IPS-15b (cell line): ENCODE measurements at regions not wholly inside any gene's neighbourhood (a gene's known extent, or its start where the extent isn't known, plus 50 kb on each side); places are given as distances from the start of the nearest gene placed in this dataset.

Experiments used
- H3K27me3 ChIP-seq: one replicate; pipeline ENCODE4 v1.6.1; 2013; ENCODE audit warnings: low read length; ENCODE audit not compliant: control insufficient read depth, insufficient read depth
- H3K36me3 ChIP-seq: one replicate; pipeline ENCODE4 v1.6.1; 2013; ENCODE audit warnings: low read length; ENCODE audit not compliant: control insufficient read depth, insufficient read depth
- H3K4me1 ChIP-seq: one replicate; pipeline ENCODE4 v1.6.1; 2013; ENCODE audit warnings: mild to moderate bottlenecking, low read length; ENCODE audit not compliant: control insufficient read depth, insufficient read depth
- H3K4me3 ChIP-seq: one replicate; pipeline ENCODE4 v1.5.1; 2013; ENCODE audit warnings: low read depth, low read length
- H3K9ac ChIP-seq: one replicate; pipeline ENCODE4 v1.6.1; 2013; ENCODE audit warnings: low read depth, mild to moderate bottlenecking, low read length
- H3K9me3 ChIP-seq: one replicate; pipeline ENCODE4 v1.6.1; 2013; ENCODE audit warnings: mild to moderate bottlenecking, low read length; ENCODE audit not compliant: control insufficient read depth, insufficient read depth

DNA sequence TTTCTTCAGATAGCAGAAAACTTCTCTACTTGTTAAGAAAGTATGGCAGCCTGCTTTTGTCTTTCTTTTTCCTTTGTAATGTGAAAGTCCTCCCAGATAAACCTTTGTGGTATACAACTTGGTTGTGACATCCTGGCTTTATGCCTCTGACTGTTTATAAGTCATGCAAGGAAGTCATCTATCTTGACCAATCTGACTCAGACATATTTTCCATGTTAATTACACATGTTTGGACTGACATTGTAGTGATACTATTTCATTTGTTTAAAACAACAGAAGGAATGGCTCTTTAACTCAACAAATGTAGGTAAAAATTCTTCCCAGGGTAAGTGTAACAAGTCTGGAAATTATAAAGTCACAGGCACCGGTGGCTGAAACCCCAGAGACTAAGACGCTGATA lies 341.6 kb upstream of the MEOX2 start:
- H3K9me3 ChIP-seq: no peaks in the 10 kb centered on the region
- no peaks in the 10 kb centered on the region for H3K4me1 ChIP-seq
- H3K27me3 ChIP-seq: no peaks in the 10 kb centered on the region
- H3K4me3 ChIP-seq: no peak overlapping the region
- H3K9ac ChIP-seq: no peak overlapping the region
- H3K36me3 ChIP-seq: no peaks in the 10 kb centered on the region

DNA sequence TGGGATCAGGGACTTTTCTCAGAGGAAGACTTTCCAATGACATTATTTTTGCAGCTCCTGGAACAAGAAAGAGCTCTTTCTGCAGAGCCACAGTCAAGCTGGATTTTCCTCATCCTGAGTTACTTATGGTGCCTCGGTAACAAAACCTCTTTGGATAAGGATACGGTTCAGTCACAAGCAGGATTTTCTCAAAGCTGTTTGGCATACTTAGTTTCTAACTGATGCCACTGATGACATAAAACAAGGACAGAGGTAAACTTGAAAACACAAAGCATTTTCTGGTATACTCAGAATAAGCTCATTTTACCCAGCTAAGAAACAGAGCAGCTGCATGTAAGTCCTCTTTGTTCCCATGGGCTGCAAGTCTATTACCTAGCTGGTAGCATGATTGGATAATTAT lies 340.9 kb upstream of the MEOX2 start:
- no peaks in the 10 kb centered on the region for H3K27me3 ChIP-seq

DNA sequence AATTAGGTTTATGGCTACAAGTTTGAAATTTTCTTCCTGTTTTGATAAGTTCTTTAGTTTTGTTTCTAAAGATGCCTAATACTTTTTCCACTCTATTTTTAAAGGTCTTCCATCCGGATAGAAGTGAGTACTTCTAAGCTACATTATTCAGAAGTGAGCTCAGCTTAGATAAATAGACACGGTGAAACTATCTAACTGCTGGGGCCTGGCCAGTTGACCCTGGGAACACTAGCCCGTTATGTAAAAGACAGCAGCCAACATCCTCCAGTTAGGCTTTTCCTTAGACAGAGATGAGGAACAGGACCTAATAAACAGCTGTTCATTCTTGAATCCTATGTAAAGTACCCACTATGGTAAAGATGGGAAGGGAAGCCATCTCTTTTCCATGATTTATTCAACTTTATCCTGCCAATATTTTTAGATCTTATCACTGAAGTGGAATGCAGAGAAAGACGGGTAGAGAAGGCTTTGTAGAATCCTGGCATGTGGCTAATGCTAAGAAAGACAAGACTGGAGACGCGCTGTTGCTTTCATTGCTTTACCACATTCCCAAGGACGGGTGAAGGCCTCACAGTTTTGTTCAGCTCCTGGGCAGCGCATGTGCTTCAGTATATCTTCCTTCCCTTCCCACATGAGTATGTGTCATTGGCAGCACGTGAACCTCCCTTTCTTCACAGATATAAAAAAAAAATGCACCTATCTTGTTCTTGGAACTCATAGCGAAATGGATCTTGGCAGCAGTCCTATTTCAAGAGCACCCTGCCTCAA lies 340.0 kb upstream of the MEOX2 start:
- Histone ChIP-seq H3K4me1 (no peaks in the 10 kb centered on the region), H3K9me3 (no peaks in the 10 kb centered on the region), H3K4me3 (no peak overlapping the region), H3K9ac (no peak overlapping the region), H3K27me3 (no peaks in the 10 kb centered on the region), H3K36me3 (no peaks in the 10 kb centered on the region)

More for the DNA sequence above, 340.9 kb upstream of the MEOX2 start:
- no peaks in the 10 kb centered on the region for H3K4me1 ChIP-seq
- no peaks in the 10 kb centered on the region for H3K36me3 ChIP-seq
- no peak overlapping the region for H3K4me3 ChIP-seq
- H3K9ac ChIP-seq: no peak overlapping the region
- H3K9me3 ChIP-seq: no peaks in the 10 kb centered on the region

DNA sequence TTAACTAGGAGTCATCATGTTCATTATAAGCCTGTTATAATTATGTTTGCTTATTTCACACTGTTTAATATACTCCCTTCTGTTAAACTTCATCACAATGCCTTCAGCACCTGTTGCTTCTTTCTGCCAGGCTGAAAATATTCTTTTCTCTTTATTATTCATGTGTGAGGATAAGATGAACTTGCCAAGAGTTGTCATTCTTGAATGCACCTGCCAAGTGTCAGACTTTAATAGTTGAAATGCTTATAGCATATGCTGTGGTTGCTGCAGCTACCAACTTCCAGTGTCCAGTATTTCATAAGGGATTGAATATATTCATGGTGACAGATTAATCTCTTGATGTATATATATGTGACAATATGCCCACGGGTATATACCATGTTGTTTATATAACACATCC lies 339.2 kb upstream of the MEOX2 start:
- Histone ChIP-seq H3K4me3 (no peak overlapping the region), H3K9me3 (no peaks in the 10 kb centered on the region), H3K27me3 (no peaks in the 10 kb centered on the region), H3K4me1 (no peaks in the 10 kb centered on the region), H3K36me3 (no peaks in the 10 kb centered on the region), H3K9ac (no peak overlapping the region)

DNA sequence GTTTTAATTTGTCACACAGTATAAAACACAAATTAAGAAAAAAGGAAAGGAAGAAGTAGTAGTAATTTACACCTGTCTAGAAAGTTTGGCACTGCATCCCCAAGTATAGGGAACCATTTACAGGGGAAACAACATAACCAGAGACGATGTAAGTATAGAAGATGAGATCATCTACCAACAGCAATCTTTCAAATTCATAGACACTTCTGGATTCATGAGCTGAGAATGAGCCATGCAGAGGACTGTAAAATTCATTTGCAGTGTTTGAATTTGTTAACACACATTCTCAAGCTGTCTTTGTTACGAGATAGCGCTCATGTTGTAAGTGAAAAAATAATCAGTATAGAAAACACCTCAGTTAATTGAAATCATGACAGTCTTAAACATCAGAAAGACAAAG lies 337.0 kb upstream of the MEOX2 start:
- no peaks in the 10 kb centered on the region for H3K36me3 ChIP-seq
- H3K9ac ChIP-seq: no peak overlapping the region
- H3K4me3 ChIP-seq: no peak overlapping the region
- H3K4me1 ChIP-seq: no peaks in the 10 kb centered on the region
- no peaks in the 10 kb centered on the region for H3K9me3 ChIP-seq
- no peaks in the 10 kb centered on the region for H3K27me3 ChIP-seq

DNA sequence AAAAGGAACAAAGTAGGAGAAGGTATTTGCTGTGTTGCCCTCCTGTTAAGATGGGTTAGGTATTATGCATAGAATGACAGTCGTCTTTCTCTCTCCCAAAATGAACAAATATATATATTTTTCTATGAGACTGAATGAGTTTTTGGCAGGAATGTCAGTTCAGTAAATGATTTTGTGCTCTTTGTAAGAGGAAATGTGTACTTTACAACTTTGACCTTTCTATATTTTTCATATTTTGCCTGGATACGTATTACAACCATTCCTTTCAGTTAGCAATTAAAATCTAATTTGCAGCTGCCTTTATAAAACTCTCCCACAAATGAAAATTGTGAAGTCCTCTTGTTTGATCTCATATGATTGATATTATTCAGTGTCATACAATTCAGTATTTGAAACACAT lies 336.6 kb upstream of the MEOX2 start:
- no peaks in the 10 kb centered on the region for H3K36me3 ChIP-seq
- H3K9me3 ChIP-seq: no peaks in the 10 kb centered on the region
- no peaks in the 10 kb centered on the region for H3K27me3 ChIP-seq

DNA sequence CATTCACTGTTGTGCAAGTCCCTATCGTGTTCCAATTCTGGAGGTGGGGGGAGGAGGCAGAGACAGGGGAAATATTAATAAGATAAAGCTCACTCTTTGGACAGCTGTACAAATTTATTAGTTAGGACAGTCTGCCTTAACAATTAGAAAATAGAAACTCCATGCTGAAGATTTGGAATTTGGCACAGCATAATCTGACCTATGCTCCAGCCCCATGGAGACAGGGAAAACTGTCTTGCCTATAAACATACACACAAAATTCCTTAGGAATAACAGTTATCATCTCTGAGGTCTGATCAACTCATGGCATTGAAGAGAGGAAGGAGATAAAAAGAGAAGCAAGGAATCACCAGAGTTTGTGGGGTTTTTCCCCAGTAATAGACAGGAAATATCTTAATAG lies 335.4 kb upstream of the MEOX2 start:
- H3K27me3 ChIP-seq: no peaks in the 10 kb centered on the region
- no peak overlapping the region for H3K9ac ChIP-seq
- H3K4me3 ChIP-seq: no peak overlapping the region
- no peaks in the 10 kb centered on the region for H3K4me1 ChIP-seq
- H3K36me3 ChIP-seq: no peaks in the 10 kb centered on the region
- no peaks in the 10 kb centered on the region for H3K9me3 ChIP-seq

More for the DNA sequence above, 336.6 kb upstream of the MEOX2 start:
- H3K9ac ChIP-seq: no peak overlapping the region
- H3K4me3 ChIP-seq: no peak overlapping the region
- no peaks in the 10 kb centered on the region for H3K4me1 ChIP-seq

DNA sequence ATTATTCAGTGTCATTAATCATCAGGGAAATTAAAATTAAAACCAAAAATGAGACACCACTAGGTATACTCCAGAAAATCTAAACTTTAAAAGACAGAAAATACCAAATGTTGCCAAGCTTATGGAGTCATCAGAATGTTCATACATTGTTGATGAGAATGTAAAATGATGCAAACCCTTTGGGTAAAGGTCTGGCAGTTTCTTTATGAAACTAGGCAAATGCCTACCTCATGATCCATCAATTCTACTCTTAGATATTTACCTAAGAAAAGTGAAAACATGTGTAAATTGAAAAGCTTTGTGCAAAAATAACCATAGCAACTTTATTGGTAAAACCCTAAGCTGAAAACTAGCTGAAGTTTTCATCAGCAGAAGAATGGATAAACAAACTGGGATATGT lies 329.5 kb upstream of the MEOX2 start:
- no peaks in the 10 kb centered on the region for H3K4me1 ChIP-seq
- H3K27me3 ChIP-seq: no peaks in the 10 kb centered on the region
- no peak overlapping the region for H3K9ac ChIP-seq
- H3K4me3 ChIP-seq: no peak overlapping the region
- H3K9me3 ChIP-seq: no peaks in the 10 kb centered on the region
- H3K36me3 ChIP-seq: no peaks in the 10 kb centered on the region

DNA sequence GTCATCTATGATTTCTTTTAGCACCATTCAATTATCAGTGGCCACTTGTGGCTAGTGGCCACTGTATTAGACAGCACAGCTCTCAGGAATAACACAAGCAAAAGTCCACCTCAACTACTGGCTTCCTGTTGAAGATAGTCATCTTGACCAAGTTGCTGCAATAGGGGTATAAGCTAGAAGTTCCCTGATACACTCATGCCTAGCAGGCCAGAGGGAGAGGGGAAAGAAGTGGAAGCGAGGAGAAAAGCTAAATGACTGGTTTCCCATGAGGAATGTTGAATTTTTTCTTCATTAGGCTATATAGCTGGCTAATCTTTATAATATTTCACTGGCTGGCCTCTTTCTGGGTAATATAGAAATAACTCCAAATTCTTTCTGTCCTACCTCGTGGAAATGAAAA lies 327.5 kb upstream of the MEOX2 start:
- Histone ChIP-seq H3K9ac (no peak overlapping the region), H3K27me3 (no peaks in the 10 kb centered on the region), H3K9me3 (no peaks in the 10 kb centered on the region), H3K4me3 (no peak overlapping the region), H3K36me3 (no peaks in the 10 kb centered on the region), H3K4me1 (no peaks in the 10 kb centered on the region)

DNA sequence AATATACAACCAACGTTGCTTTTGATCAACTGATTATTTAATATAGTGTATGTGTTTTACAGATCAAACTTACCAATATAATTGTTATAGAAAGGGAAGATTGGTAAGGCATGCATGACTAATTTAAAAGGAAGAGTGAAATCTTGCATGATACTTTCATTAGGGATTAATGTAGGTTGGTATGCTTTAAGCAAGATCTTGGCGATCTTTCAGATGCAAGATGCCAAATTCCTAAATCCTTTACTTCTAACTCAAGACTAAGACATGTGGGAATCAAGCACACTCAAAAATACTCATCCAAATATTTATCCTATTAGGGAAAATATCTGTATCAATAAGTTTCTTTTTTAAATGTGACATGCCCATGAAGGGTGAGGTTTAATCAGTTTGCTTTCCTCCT lies 321.4 kb upstream of the MEOX2 start:
- Histone ChIP-seq H3K36me3 (no peaks in the 10 kb centered on the region), H3K4me3 (no peak overlapping the region), H3K9me3 (no peaks in the 10 kb centered on the region), H3K27me3 (no peaks in the 10 kb centered on the region), H3K4me1 (no peaks in the 10 kb centered on the region), H3K9ac (no peak overlapping the region)

DNA sequence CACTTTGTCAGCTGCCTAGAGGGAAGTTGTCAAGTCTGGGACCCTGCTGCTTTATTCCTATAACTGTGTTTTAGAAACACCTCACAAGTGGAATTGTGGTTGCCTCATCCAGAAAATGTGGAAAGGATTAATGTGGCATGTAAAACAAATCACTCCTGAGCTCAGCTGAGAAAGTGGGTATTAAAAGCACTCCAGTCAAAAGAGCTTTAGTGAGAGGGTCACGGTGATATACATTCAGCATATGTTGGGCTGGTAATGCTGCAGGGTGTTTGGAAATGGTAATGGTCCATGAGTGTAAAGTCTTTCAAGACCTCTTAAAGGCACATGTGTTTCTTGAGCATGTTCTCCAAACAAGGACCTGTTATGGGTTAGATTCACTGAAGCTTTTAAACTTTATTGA lies 318.2 kb upstream of the MEOX2 start:
- Histone ChIP-seq H3K9me3 (no peaks in the 10 kb centered on the region), H3K9ac (no peak overlapping the region), H3K36me3 (no peaks in the 10 kb centered on the region), H3K4me3 (no peak overlapping the region), H3K4me1 (no peaks in the 10 kb centered on the region), H3K27me3 (no peaks in the 10 kb centered on the region)

DNA sequence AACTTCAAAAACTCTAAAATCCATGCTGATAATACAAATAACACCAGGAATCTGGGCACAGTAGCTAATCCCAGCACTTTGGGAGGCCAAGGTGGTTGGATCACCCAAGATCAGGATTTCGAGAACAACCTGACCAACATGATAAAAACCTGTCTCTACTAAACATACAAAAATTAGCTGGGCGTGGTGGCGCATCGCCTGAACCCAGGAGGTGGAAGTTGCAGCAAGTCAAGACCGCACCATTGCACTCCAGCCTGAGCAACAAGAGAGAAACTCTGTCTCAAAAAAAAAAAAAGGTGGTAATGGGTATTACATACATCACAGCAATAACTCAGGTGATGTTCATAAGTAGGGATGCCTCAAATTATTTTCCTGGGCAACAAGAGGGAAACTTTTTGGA lies 315.0 kb upstream of the MEOX2 start:
- Histone ChIP-seq H3K4me1 (no peaks in the 10 kb centered on the region), H3K27me3 (no peaks in the 10 kb centered on the region), H3K9me3 (no peaks in the 10 kb centered on the region), H3K9ac (no peak overlapping the region), H3K36me3 (no peaks in the 10 kb centered on the region), H3K4me3 (no peak overlapping the region)
